GM23338 (cell line): ENCODE measurements at regions not wholly inside any gene's neighbourhood (a gene's known extent, or its start where the extent isn't known, plus 50 kb on each side); places are given as distances from the start of the nearest gene placed in this dataset.

Experiments
- CREB1 ChIP-seq: fragments of 250-450 bp; sonication (Bioruptor Pico); IDR thresholded peaks from 2 replicates; pipeline ENCODE4 v1.5.0; 2020; ENCODE audit warnings: low read depth, mild to moderate bottlenecking, moderate library complexity
- STAT1 ChIP-seq: IDR thresholded peaks from one replicate; pipeline ENCODE4 v1.6.1; 2016; ENCODE audit warnings: antibody characterized with exemption; ENCODE audit not compliant: unreplicated experiment
- TF ChIP-seq, protein P1 (sequence below), 2 experiments: fragments of 200-600 bp in 1 of 2; sonication (generic) in 1 of 2; conservative IDR thresholded peaks; 2 replicates each; pipeline versions ENCODE4 v1.5.1 to v1.6.1; 2016 to 2017; ENCODE audit warnings: antibody characterized with exemption in 2 of 2, low read depth in 2 of 2, mild to moderate bottlenecking in 2 of 2, moderate library complexity in 1 of 2
- TF ChIP-seq, protein P2 (sequence below): IDR thresholded peaks from one replicate; pipeline ENCODE4 v1.6.1; 2018; ENCODE audit warnings: antibody characterized with exemption; ENCODE audit not compliant: unreplicated experiment

DNA sequence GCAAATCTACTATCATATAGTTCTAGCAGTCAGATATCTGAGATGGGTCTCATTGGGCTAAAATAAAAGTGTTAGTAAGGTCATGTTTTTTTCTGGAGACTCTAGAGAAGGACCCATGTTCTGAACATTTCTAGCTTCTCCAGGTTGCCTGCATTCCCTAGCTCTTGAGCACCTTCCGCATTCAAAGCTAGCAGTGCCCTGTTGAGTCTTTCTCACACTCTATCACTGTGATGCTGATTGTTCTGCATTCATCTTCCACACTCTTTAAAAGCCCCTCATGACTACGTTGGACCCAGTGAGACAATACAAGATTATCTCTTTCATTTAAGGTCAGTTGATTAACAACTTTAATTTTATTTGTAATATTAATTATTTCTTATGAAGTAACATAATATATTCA, 433.3 kb upstream of the CHORDC1 start:
- TF ChIP-seq CREB1 (CRISPR knock-in tag) = no peak
- TF ChIP-seq, protein P1, sequence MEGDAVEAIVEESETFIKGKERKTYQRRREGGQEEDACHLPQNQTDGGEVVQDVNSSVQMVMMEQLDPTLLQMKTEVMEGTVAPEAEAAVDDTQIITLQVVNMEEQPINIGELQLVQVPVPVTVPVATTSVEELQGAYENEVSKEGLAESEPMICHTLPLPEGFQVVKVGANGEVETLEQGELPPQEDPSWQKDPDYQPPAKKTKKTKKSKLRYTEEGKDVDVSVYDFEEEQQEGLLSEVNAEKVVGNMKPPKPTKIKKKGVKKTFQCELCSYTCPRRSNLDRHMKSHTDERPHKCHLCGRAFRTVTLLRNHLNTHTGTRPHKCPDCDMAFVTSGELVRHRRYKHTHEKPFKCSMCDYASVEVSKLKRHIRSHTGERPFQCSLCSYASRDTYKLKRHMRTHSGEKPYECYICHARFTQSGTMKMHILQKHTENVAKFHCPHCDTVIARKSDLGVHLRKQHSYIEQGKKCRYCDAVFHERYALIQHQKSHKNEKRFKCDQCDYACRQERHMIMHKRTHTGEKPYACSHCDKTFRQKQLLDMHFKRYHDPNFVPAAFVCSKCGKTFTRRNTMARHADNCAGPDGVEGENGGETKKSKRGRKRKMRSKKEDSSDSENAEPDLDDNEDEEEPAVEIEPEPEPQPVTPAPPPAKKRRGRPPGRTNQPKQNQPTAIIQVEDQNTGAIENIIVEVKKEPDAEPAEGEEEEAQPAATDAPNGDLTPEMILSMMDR (conservative IDR thresholded peaks at IDR 0.05; ENCODE audit: low read depth in 2 of 2) = no peak
- TF ChIP-seq STAT1 = no peak
- TF ChIP-seq, protein P2, sequence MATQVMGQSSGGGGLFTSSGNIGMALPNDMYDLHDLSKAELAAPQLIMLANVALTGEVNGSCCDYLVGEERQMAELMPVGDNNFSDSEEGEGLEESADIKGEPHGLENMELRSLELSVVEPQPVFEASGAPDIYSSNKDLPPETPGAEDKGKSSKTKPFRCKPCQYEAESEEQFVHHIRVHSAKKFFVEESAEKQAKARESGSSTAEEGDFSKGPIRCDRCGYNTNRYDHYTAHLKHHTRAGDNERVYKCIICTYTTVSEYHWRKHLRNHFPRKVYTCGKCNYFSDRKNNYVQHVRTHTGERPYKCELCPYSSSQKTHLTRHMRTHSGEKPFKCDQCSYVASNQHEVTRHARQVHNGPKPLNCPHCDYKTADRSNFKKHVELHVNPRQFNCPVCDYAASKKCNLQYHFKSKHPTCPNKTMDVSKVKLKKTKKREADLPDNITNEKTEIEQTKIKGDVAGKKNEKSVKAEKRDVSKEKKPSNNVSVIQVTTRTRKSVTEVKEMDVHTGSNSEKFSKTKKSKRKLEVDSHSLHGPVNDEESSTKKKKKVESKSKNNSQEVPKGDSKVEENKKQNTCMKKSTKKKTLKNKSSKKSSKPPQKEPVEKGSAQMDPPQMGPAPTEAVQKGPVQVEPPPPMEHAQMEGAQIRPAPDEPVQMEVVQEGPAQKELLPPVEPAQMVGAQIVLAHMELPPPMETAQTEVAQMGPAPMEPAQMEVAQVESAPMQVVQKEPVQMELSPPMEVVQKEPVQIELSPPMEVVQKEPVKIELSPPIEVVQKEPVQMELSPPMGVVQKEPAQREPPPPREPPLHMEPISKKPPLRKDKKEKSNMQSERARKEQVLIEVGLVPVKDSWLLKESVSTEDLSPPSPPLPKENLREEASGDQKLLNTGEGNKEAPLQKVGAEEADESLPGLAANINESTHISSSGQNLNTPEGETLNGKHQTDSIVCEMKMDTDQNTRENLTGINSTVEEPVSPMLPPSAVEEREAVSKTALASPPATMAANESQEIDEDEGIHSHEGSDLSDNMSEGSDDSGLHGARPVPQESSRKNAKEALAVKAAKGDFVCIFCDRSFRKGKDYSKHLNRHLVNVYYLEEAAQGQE = no peak
